Stimulated activated CD4-positive, alpha-beta T cell treated with anti-CD3 and anti-CD28 coated beads, Interleukin-15, amount 100 ng/mL, for 48 hours (primary cell): ENCODE measurements at regions not wholly inside any gene's neighbourhood (a gene's known extent, or its start where the extent isn't known, plus 50 kb on each side); places are given as distances from the start of the nearest gene placed in this dataset.

ENCODE experiments used
- DNase-seq, 2 donors: peaks; one replicate each; pipeline ENCODE4 v3.0.0-alpha.2; 2020; ENCODE audit warnings: low read depth in 2 of 2

GRCh38 chr1:82589588-82589987, 788.9 kb downstream of the ADGRL2 start:
- DNase-seq: no peak

GRCh38 chr1:82587371-82587770, 786.6 kb downstream of the ADGRL2 start:
- DNase-seq: no peak

- no peak for DNase-seq
Measured at GRCh38 chr1:82586473-82586872, 785.7 kb downstream of the ADGRL2 start.

- DNase-seq: no peak
Measured at GRCh38 chr1:82582347-82582746, 781.6 kb downstream of the ADGRL2 start.

GRCh38 chr1:82578086-82578726, 777.5 kb downstream of the ADGRL2 start:
- no peak for DNase-seq

- DNase-seq: no peak
Measured at GRCh38 chr1:82567348-82567747, 766.6 kb downstream of the ADGRL2 start.

- no peak for DNase-seq
Measured at GRCh38 chr1:82565546-82565945, 764.8 kb downstream of the ADGRL2 start.

- DNase-seq: no peak
Measured at GRCh38 chr1:82565146-82565545, 764.4 kb downstream of the ADGRL2 start.

GRCh38 chr1:82564333-82564732, 763.6 kb downstream of the ADGRL2 start:
- no peak for DNase-seq

GRCh38 chr1:82562448-82562847, 761.7 kb downstream of the ADGRL2 start:
- DNase-seq: no peak

GRCh38 chr1:82560566-82560965, 759.8 kb downstream of the ADGRL2 start:
- no peak for DNase-seq

- no peak for DNase-seq
Measured at GRCh38 chr1:82555501-82555900, 754.8 kb downstream of the ADGRL2 start.

GRCh38 chr1:82549841-82550240, 749.1 kb downstream of the ADGRL2 start:
- no peak for DNase-seq

- DNase-seq: no peak
Measured at GRCh38 chr1:82542766-82543165, 742.0 kb downstream of the ADGRL2 start.

- DNase-seq: no peak
Measured at GRCh38 chr1:82542141-82542540, 741.4 kb downstream of the ADGRL2 start.

GRCh38 chr1:82540006-82540405, 739.3 kb downstream of the ADGRL2 start:
- no peak for DNase-seq

- no peak for DNase-seq
Measured at GRCh38 chr1:82538876-82539275, 738.1 kb downstream of the ADGRL2 start.

GRCh38 chr1:82534996-82535395, 734.3 kb downstream of the ADGRL2 start:
- no peak for DNase-seq

- DNase-seq: no peak
Measured at GRCh38 chr1:82525378-82525777, 724.6 kb downstream of the ADGRL2 start.

GRCh38 chr1:82520611-82521010, 719.9 kb downstream of the ADGRL2 start:
- no peak for DNase-seq

- DNase-seq: no peak
Measured at GRCh38 chr1:82517586-82517985, 716.9 kb downstream of the ADGRL2 start.

- DNase-seq: no peak
Measured at GRCh38 chr1:82515650-82516049, 714.9 kb downstream of the ADGRL2 start.

- DNase-seq: no peak
Measured at GRCh38 chr1:82511441-82511840, 710.7 kb downstream of the ADGRL2 start.

GRCh38 chr1:82510431-82510830, 709.7 kb downstream of the ADGRL2 start:
- no peak for DNase-seq
